HepG2 (cell line): ENCODE measurements at regions not wholly inside any gene's neighbourhood (a gene's known extent, or its start where the extent isn't known, plus 50 kb on each side); places are given as distances from the start of the nearest gene placed in this dataset.
A peak's percentile ranks its signal among the peaks of the same experiment; 100 is the strongest.

Experiments used
- FOXP4 ChIP-seq: sonication (generic); formaldehyde crosslinking; IDR thresholded peaks from 2 replicates; pipeline ENCODE4 v1.4.0; 2020; ENCODE audit warnings: missing genetic modification reagents
- HDAC1 ChIP-seq: sonication (generic); formaldehyde crosslinking; IDR thresholded peaks from 2 replicates; pipeline ENCODE4 v1.5.1; 2020; ENCODE audit warnings: mild to moderate bottlenecking, missing genetic modification reagents
- HOMEZ ChIP-seq: IDR thresholded peaks from 2 replicates; pipeline ENCODE4 v1.6.1; 2016; ENCODE audit warnings: low read depth
- IRF9 ChIP-seq: sonication (generic); formaldehyde crosslinking; IDR thresholded peaks from 2 replicates; pipeline ENCODE4 v1.8.0; 2022; ENCODE audit warnings: missing genetic modification reagents, mild to moderate bottlenecking, borderline replicate concordance
- MAX ChIP-seq: IDR thresholded peaks from 2 replicates; pipeline ENCODE4 v1.6.1; 2012; ENCODE audit warnings: inconsistent platforms
- NCOA2 ChIP-seq: sonication (generic); formaldehyde crosslinking; IDR thresholded peaks from 2 replicates; pipeline ENCODE4 v1.8.0; 2022; ENCODE audit warnings: inconsistent platforms
- NFE2L1 ChIP-seq: sonication (generic); formaldehyde crosslinking; IDR thresholded peaks from 2 replicates; pipeline ENCODE4 v1.4.0; 2020; ENCODE audit warnings: missing genetic modification reagents, mild to moderate bottlenecking, borderline replicate concordance
- RXRB ChIP-seq: IDR thresholded peaks from 2 replicates; pipeline ENCODE4 v1.6.1; 2016; ENCODE audit warnings: borderline replicate concordance, missing genetic modification reagents, missing compliant biosample characterization
- ZNF143 ChIP-seq: sonication (generic); formaldehyde crosslinking; IDR thresholded peaks from 2 replicates; pipeline ENCODE4 v1.4.0; 2020; ENCODE audit warnings: missing genetic modification reagents
- ZNF274 ChIP-seq: sonication (generic); formaldehyde crosslinking; IDR thresholded peaks from 2 replicates; pipeline ENCODE4 v1.5.1; 2020; ENCODE audit warnings: mild to moderate bottlenecking, missing genetic modification reagents
- ZNF337 ChIP-seq: sonication (generic); formaldehyde crosslinking; IDR thresholded peaks from 2 replicates; pipeline ENCODE4 v1.5.1; 2020; ENCODE audit warnings: missing genetic modification reagents, low read depth, mild to moderate bottlenecking, borderline replicate concordance
- ZNF609 ChIP-seq: sonication (generic); formaldehyde crosslinking; IDR thresholded peaks from 2 replicates; pipeline ENCODE4 v1.4.0; 2020; ENCODE audit warnings: mild to moderate bottlenecking, missing genetic modification reagents, borderline replicate concordance
- TF ChIP-seq, protein P1 (sequence below): sonication (generic); formaldehyde crosslinking; IDR thresholded peaks from 2 replicates; pipeline ENCODE4 v1.9.0; 2021; ENCODE audit warnings: mild to moderate bottlenecking, missing genetic modification reagents

- TF ChIP-seq, protein P1, sequence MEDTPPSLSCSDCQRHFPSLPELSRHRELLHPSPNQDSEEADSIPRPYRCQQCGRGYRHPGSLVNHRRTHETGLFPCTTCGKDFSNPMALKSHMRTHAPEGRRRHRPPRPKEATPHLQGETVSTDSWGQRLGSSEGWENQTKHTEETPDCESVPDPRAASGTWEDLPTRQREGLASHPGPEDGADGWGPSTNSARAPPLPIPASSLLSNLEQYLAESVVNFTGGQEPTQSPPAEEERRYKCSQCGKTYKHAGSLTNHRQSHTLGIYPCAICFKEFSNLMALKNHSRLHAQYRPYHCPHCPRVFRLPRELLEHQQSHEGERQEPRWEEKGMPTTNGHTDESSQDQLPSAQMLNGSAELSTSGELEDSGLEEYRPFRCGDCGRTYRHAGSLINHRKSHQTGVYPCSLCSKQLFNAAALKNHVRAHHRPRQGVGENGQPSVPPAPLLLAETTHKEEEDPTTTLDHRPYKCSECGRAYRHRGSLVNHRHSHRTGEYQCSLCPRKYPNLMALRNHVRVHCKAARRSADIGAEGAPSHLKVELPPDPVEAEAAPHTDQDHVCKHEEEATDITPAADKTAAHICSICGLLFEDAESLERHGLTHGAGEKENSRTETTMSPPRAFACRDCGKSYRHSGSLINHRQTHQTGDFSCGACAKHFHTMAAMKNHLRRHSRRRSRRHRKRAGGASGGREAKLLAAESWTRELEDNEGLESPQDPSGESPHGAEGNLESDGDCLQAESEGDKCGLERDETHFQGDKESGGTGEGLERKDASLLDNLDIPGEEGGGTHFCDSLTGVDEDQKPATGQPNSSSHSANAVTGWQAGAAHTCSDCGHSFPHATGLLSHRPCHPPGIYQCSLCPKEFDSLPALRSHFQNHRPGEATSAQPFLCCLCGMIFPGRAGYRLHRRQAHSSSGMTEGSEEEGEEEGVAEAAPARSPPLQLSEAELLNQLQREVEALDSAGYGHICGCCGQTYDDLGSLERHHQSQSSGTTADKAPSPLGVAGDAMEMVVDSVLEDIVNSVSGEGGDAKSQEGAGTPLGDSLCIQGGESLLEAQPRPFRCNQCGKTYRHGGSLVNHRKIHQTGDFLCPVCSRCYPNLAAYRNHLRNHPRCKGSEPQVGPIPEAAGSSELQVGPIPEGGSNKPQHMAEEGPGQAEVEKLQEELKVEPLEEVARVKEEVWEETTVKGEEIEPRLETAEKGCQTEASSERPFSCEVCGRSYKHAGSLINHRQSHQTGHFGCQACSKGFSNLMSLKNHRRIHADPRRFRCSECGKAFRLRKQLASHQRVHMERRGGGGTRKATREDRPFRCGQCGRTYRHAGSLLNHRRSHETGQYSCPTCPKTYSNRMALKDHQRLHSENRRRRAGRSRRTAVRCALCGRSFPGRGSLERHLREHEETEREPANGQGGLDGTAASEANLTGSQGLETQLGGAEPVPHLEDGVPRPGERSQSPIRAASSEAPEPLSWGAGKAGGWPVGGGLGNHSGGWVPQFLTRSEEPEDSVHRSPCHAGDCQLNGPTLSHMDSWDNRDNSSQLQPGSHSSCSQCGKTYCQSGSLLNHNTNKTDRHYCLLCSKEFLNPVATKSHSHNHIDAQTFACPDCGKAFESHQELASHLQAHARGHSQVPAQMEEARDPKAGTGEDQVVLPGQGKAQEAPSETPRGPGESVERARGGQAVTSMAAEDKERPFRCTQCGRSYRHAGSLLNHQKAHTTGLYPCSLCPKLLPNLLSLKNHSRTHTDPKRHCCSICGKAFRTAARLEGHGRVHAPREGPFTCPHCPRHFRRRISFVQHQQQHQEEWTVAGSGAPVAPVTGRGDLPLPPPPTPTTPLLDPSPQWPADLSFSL (CRISPR knock-in tag): peak; percentile 78
- TF ChIP-seq ZNF609 (CRISPR knock-in tag): 0 out of 2 replicates have a peak, but pooled peaks have one; percentile 43
- TF ChIP-seq HDAC1 (CRISPR knock-in tag): peak; percentile 61
- no peak for TF ChIP-seq NFE2L1 (CRISPR knock-in tag)
- TF ChIP-seq MAX: peak; percentile 72
- no peak for TF ChIP-seq NCOA2 (CRISPR knock-in tag)
- TF ChIP-seq FOXP4 (CRISPR knock-in tag): peak; percentile 11; the same call in 1 of the 2 replicates
- TF ChIP-seq HOMEZ: no peak
- TF ChIP-seq RXRB (CRISPR knock-in tag): peak; percentile 62; the same call in 1 of the 2 replicates
- no peak for TF ChIP-seq IRF9 (CRISPR knock-in tag)
- no peak for TF ChIP-seq ZNF337 (CRISPR knock-in tag)
- no peak for TF ChIP-seq ZNF274 (CRISPR knock-in tag)
- TF ChIP-seq ZNF143: no peak
These were observed 62.1 kb upstream of the TCF7L2 start (continued) for GRCh38 chr10:112887968-112888367.
